NCI-H2171 treated with DMSO at 0.1 percent for 48 hours (cell line): ENCODE measurements at regions not wholly inside any gene's neighbourhood (a gene's known extent, or its start where the extent isn't known, plus 50 kb on each side); places are given as distances from the start of the nearest gene placed in this dataset.

Experiments
- DNase-seq: peaks from one replicate; lab custom pipeline; 2025; lab: John Stamatoyannopoulos, UW

GRCh38 chr15:31554261-31554660, 227.6 kb downstream of the KLF13 start:
- no peak for DNase-seq

- no peak for DNase-seq
These were observed 228.4 kb downstream of the KLF13 start for GRCh38 chr15:31555022-31555421.

DNA sequence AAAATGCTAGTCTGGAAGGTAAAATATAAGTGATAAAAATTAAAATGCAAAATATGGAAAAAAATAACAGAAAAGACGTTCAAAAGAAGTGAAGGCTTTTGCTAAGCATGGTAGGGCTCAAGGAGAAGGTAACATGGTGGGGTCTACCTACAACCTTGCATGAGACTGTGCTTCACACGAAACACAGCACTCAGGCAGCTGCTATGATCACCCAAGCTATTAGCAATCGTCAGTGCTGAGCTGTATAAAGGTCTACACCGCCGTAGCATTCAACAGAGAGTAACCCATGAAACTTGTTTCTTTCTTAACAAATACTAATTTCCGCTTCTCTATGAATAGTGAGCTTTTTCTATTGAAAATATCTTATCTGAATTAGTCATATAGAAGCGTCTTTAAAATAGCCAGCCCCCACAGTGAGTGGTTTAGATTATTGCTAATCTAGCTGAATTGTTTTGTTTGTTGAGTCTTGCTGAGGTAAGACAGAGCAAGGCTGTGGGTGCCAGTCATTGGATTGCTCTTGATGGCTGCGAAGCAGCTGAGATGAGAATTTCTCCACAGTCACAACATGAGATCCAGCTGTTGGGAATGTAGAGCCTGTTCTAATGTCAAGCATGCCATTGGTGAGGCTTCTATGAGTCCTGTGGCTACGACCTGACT, 230.0 kb downstream of the KLF13 start:
- DNase-seq: no peak

DNA sequence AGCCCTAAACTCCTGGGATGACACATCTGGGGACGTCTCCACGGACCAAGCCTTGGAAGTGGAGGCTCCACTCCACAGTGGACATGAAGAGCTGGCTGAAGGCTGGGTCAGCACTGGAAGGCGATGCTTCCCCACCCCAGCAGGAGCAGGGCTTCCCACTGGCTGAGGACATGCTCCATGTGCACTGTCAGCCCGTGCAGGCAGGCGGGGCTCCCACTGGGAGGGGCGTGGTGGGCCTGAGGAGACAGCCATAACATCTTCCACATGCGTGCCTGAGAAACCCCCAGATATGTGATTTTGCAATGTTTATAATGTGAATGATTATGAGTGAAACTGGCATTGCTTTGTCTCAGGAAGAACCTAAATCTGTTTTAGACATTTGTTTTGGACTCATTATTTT, 231.3 kb downstream of the KLF13 start:
- DNase-seq: no peak

DNA sequence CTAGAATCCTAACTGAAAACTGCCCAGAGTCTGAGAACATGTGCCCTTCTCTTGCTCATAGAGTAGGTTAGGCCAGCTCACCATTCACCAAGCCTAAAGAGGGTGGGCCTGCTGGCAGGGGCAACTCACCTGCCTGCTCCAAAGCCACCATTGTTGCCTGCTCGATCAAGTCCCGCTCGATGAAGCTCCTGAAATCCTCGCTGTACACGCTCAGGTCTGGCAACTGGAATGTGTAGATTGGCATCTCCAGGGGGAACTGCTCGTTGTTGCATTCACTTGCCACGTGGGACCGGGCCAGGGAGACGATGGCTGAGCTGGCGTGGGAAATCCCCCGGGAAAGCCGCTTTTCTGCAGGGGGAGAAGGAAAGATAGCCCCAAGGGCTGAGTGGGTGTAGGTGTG, 232.2 kb downstream of the KLF13 start:
- no peak for DNase-seq

DNA sequence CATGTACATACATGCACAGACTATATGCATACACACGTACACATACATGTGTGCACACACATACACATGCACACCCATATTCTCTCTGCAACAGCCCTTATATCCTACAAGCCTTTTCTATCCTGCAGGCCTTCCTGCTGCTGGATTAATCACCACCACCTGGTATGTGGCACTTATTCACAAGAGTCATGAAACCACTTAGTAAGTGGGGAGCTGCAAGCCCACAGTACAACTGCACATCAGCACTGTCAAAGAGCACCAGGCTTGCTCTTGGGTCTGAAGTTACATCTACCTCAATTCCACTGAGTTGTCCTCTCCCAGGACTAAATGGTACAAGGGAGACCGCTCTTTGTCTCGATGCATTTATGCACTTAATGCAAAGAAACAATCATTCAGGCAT, 233.2 kb downstream of the KLF13 start:
- no peak for DNase-seq

DNA sequence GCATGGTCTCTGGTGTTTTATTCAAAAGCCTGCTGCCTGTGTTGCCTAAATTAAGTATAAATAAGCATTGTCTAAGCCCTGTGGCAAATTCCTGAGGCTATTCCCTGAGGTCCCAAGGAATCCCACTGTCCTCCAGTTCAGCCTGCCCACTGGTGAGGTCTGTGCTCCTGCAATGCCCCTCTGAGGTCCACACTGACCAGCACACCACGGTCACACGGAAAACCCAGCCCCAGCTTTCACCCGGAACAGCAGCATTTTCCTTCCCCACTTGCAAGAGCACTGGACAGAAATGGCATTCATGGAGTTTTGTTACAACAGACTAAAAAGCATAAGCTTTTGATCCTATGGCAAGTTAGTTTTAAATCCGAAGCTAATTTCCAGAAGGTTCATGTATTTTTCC, 234.0 kb downstream of the KLF13 start:
- no peak for DNase-seq

GRCh38 chr15:31561156-31561555, 234.5 kb downstream of the KLF13 start:
- DNase-seq: no peak

DNA sequence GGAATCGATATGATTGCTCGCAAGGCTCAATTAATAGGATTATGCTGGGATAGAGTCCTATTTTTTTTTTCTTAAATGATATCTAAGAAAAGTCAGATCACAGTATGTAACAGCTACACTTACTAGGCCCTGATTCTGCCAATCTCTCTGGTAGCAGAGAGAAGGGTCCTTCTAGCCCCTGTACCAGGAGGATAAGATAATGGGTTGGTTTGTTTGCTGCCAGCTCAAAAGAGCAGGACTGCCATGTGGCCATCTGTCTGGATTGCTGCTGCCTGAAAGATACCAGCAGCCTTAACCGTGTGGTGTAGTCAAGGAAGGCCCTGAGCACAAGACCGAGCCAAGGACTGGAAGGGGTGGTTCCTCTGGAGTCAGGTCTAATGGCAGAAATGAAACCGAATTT, 236.4 kb downstream of the KLF13 start:
- no peak for DNase-seq

GRCh38 chr15:31563421-31563820, 236.8 kb downstream of the KLF13 start:
- DNase-seq: peak; percentile 25

- DNase-seq: no peak
These were observed 241.2 kb downstream of the KLF13 start for GRCh38 chr15:31567861-31568260.

DNA sequence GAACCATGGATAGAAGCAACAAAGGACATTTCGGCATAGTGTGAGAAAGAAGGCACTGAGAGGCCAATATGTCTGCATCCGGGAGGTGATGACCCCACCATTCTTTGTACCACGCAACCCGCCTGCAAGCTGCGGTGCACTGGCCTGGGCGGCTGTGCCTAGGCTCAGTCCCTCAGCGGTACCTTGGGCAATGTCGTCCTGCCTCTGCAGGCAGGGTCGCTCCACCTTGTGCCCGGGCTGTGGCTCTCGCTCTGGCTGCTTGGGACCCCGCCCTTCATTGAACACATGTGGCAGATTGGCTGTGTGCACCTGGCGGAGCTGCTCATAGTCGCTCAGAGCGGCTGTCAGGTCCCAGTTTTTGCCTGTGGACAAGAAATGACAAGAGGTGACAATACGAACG, 243.2 kb downstream of the KLF13 start:
- DNase-seq: no peak

- DNase-seq: no peak
These were observed 244.0 kb downstream of the KLF13 start for GRCh38 chr15:31570591-31570990.

DNA sequence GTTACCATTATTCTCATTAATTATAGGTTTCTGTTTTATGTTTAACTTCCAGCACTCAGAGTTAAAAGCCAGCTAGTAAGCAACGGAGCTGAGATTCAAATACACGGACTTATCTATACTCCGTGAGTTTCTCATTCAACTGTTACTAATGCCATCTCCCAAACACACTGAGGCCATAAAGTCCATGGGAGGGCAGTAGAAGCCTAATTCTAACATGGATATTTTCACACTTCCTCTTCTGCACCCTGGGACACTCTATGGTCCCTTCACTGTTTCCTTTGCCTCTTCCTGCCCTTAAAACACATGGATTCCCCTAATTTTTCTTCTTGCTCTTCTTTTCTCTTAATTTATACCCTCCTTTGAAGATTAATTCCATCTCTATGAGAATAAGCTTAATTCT, 245.0 kb downstream of the KLF13 start:
- DNase-seq: no peak

DNA sequence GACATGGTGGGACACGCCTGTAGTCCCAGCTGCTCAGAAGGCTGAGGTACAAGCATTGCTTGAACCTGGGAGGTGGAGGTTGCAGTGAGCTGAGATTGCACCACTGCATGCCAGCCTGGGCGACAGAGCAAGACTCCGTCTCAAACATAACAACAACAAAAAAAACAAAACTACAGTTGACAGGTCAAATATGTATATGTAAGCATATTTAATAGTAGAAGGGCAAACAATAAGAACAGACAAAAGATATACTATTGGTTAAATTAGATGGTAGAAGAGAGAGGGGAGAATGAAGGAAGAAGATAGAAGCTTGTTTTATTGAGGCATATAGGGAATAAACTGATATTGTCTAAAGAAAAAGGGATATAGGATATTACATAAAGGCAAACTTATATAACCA, 247.1 kb downstream of the KLF13 start:
- DNase-seq: no peak

- no peak for DNase-seq
These were observed 248.1 kb downstream of the KLF13 start for GRCh38 chr15:31574766-31575165.

GRCh38 chr15:31577108-31577507, 250.5 kb downstream of the KLF13 start:
- no peak for DNase-seq

GRCh38 chr15:31579282-31579681, 252.6 kb downstream of the KLF13 start:
- no peak for DNase-seq

DNA sequence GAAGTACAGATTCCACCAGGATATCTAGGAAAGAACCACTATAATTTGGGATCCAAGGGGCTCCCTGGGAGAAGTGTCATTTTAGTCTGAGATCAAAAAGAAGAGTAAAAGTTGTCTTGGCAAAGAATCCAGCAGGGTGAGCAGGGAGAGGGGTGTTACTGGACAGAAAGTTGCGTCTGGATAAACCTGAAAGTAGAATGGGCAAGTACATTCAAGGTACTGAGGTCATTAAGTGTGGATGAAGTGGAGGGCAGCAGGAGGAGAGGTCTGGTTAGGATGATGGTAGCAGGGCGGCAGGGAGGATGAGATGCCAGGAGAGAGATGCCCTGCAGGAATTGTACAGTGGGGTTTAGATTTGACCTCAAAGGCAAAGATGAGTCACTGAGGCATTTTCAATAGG, 253.3 kb downstream of the KLF13 start:
- DNase-seq: no peak

GRCh38 chr15:31584195-31584594, 257.6 kb downstream of the KLF13 start:
- no peak for DNase-seq

GRCh38 chr15:31585240-31585639, 258.6 kb downstream of the KLF13 start:
- peak; percentile 70 for DNase-seq

- DNase-seq: no peak
These were observed 260.2 kb downstream of the KLF13 start for GRCh38 chr15:31586841-31587240.

DNA sequence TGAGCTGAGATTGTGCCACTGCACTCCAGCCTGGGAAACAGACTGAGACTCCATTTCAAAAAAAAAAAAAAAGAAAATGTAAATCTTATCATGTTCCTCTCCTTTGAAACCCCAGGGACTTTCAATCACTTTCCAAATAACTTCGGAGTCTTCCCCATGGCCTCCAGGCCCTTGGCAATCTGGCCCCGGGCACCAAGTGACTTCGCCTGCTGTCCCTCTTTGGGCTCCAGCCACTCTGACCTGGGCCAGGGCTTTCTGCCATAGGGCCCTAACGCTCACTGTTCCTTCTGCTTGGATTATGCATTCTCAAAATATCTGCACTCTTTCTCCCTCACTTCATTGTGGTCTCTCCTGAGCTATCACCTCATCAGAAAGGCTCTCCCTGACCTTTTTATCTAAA, 260.9 kb downstream of the KLF13 start:
- DNase-seq: no peak

DNA sequence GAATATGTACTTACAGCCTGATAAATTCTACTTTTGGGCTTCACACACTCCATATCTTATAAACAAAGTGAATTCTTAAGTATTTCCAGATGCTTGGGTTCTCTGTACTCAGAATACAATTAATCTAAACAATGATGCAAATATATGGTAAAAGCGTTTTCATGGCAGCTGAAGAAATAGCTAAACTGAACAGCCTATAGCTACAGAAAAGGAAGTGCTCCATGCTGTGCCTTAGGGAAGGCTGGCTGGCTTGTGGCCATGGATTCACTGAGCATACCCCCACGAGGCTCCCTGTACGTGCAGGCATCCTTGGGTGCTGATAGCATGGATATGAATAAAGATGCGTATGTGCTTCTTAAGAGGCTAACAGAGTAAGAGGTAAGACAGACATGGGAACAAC, 264.0 kb downstream of the KLF13 start:
- DNase-seq: no peak

DNA sequence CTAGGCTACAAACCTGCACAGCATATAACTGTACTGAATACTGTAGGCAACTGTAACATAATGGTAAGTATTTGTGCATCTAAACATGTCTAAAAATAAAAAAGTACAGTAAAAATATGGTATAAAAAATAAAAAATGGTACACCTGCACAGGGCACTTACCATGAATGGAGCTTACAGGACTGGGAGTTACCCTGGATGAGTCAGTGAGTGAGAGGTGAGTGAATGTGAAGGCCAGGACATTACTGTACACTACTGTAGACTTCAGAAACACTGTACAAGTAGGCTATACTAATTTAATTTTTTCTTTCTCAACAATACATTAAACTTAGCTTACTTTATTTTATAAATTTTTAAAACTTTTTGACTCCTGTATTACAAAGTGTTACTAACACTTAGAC, 265.3 kb downstream of the KLF13 start:
- DNase-seq: no peak
